ENCODE measurements at regions not wholly inside any gene's neighbourhood (a gene's known extent, or its start where the extent isn't known, plus 50 kb on each side); places are given as distances from the start of the nearest gene placed in this dataset.
A peak's percentile ranks its signal among the peaks of the same experiment; 100 is the strongest.

GRCh38 chr2:225893151-225893550 lies 493.6 kb downstream of the NYAP2 start:
- Histone ChIP-seq H3K9ac (no peak overlapping the region), H3K79me2 (ENCODE audit: insufficient read depth) (no peaks in the 10 kb centered on the region), H3K36me3 (ENCODE audit: low read depth) (no peaks in the 10 kb centered on the region), H3K4me1 (ENCODE audit: insufficient read depth) (peaks cover 22% of the 10 kb centered on the region), H3K4me2 (ENCODE audit: unreplicated experiment) (no peak overlapping the region), H3K9me3 (ENCODE audit: low read depth) (no peaks in the 10 kb centered on the region), H4K20me1 (ENCODE audit: insufficient read depth) (no peaks in the 10 kb centered on the region), H3K27ac (no peak overlapping the region), H3K4me3 (no peak overlapping the region), H3K27me3 (replicated peaks; ENCODE audit: insufficient read depth) (no peaks in the 10 kb centered on the region), H3K9me2 (ENCODE audit: insufficient read depth) (no peaks in the 10 kb centered on the region), H2AFZ (no peak overlapping the region), H3F3A (ENCODE audit: insufficient read depth) (peaks cover 14% of the 10 kb centered on the region)
- no peak for TF ChIP-seq EZH2phosphoT487 (IDR thresholded peaks at IDR 0.05; ENCODE audit: insufficient read depth, low read depth)
- TF ChIP-seq EZH2 (IDR thresholded peaks at IDR 0.05; ENCODE audit: insufficient read depth, poor library complexity, severe bottlenecking), result no peak
- in situ Hi-C loops (cut with MboI), result loop anchor here (25.0 kb wide), 1 partner anchor 1094 kb away; no protein-coding TSS in a partner anchor
- DNase-seq, result no peak

- in situ Hi-C loops (cut with MboI), result loop anchor here (25.0 kb wide), 1 partner anchor 1096 kb away; no protein-coding TSS in a partner anchor
- WGBS, 2 experiments (ENCODE audit: low coverage in 1 of 2, low lambda C conversion rate in 2 of 2, missing lambda C conversion rate in 2 of 2), result 69 to 72% methylated on average over 1 of the region's 1 CpG
- H3K4me3 ChIP-seq, result no peak overlapping the region
Observed at GRCh38 chr2:225891771-225892170, 492.3 kb downstream of the NYAP2 start.

GRCh38 chr2:225891013-225891412 lies 491.5 kb downstream of the NYAP2 start:
- TF ChIP-seq EZH2phosphoT487 (IDR thresholded peaks at IDR 0.05; ENCODE audit: insufficient read depth, low read depth), result no peak
- no peak for TF ChIP-seq EZH2 (IDR thresholded peaks at IDR 0.05; ENCODE audit: insufficient read depth, poor library complexity, severe bottlenecking)
- 98% methylated on average over 2 of the region's 2 CpGs for WGBS, 2 experiments (ENCODE audit: low coverage in 1 of 2, low lambda C conversion rate in 2 of 2, missing lambda C conversion rate in 2 of 2)
- Histone ChIP-seq H3K9me2 (ENCODE audit: insufficient read depth) (no peaks in the 10 kb centered on the region), H3K36me3 (ENCODE audit: low read depth) (no peaks in the 10 kb centered on the region), H3K4me2 (ENCODE audit: unreplicated experiment) (no peak overlapping the region), H3K4me1 (ENCODE audit: insufficient read depth) (peaks cover 22% of the 10 kb centered on the region), H3K27ac (no peak overlapping the region), H3K4me3 (no peak overlapping the region), H3F3A (ENCODE audit: insufficient read depth) (peaks cover 14% of the 10 kb centered on the region), H3K79me2 (ENCODE audit: insufficient read depth) (no peaks in the 10 kb centered on the region), H2AFZ (no peak overlapping the region), H4K20me1 (ENCODE audit: insufficient read depth) (no peaks in the 10 kb centered on the region), H3K27me3 (replicated peaks; ENCODE audit: insufficient read depth) (no peaks in the 10 kb centered on the region), H3K9ac (no peak overlapping the region), H3K9me3 (ENCODE audit: low read depth) (no peaks in the 10 kb centered on the region)
- no peak for DNase-seq
- in situ Hi-C loops (cut with MboI), result loop anchor here (25.0 kb wide), 1 partner anchor 1096 kb away; no protein-coding TSS in a partner anchor

More at GRCh38 chr2:225891771-225892170, 492.3 kb downstream of the NYAP2 start:
- Histone ChIP-seq H3K9me3 (ENCODE audit: low read depth) (no peaks in the 10 kb centered on the region), H4K20me1 (ENCODE audit: insufficient read depth) (no peaks in the 10 kb centered on the region), H2AFZ (no peak overlapping the region), H3K27me3 (replicated peaks; ENCODE audit: insufficient read depth) (no peaks in the 10 kb centered on the region), H3K9me2 (ENCODE audit: insufficient read depth) (no peaks in the 10 kb centered on the region), H3K9ac (no peak overlapping the region), H3F3A (ENCODE audit: insufficient read depth) (peaks cover 14% of the 10 kb centered on the region), H3K27ac (no peak overlapping the region), H3K4me2 (ENCODE audit: unreplicated experiment) (no peak overlapping the region), H3K4me1 (ENCODE audit: insufficient read depth) (peaks cover 22% of the 10 kb centered on the region), H3K36me3 (ENCODE audit: low read depth) (no peaks in the 10 kb centered on the region), H3K79me2 (ENCODE audit: insufficient read depth) (no peaks in the 10 kb centered on the region)
- TF ChIP-seq EZH2phosphoT487 (IDR thresholded peaks at IDR 0.05; ENCODE audit: insufficient read depth, low read depth), result no peak
- TF ChIP-seq EZH2 (IDR thresholded peaks at IDR 0.05; ENCODE audit: insufficient read depth, poor library complexity, severe bottlenecking), result no peak
- no peak for DNase-seq

- Histone ChIP-seq H3K9me2 (ENCODE audit: insufficient read depth) (no peaks in the 10 kb centered on the region), H3K27ac (peak overlapping the region; percentile 29), H3K9ac (no peak overlapping the region), H3K36me3 (ENCODE audit: low read depth) (no peaks in the 10 kb centered on the region), H3K9me3 (ENCODE audit: low read depth) (no peaks in the 10 kb centered on the region), H3K27me3 (replicated peaks; ENCODE audit: insufficient read depth) (no peaks in the 10 kb centered on the region), H3K4me3 (no peak overlapping the region), H3K4me1 (ENCODE audit: insufficient read depth) (peaks cover 15% of the 10 kb centered on the region), H3K4me2 (ENCODE audit: unreplicated experiment) (peak overlapping the region; percentile 2), H3F3A (ENCODE audit: insufficient read depth) (peaks cover 14% of the 10 kb centered on the region), H2AFZ (peak overlapping the region; percentile 37; the same call in 1 of the 2 replicates), H4K20me1 (ENCODE audit: insufficient read depth) (no peaks in the 10 kb centered on the region), H3K79me2 (ENCODE audit: insufficient read depth) (no peaks in the 10 kb centered on the region)
- 0% methylated on average over 1 of the region's 1 CpG for WGBS, 2 experiments (ENCODE audit: low coverage in 1 of 2, low lambda C conversion rate in 2 of 2, missing lambda C conversion rate in 2 of 2)
- TF ChIP-seq EZH2phosphoT487 (IDR thresholded peaks at IDR 0.05; ENCODE audit: insufficient read depth, low read depth), result no peak
- no peak for TF ChIP-seq EZH2 (IDR thresholded peaks at IDR 0.05; ENCODE audit: insufficient read depth, poor library complexity, severe bottlenecking)
- peak; percentile 86 for DNase-seq
- in situ Hi-C loops (cut with MboI), result loop anchor here (5.0 to 25.0 kb wide), 2 partner anchors 908 to 1098 kb away; partner anchors contain the start of gene IRS1
Observed at GRCh38 chr2:225889452-225889851, 489.9 kb downstream of the NYAP2 start.

GRCh38 chr2:225867071-225867470 lies 467.6 kb downstream of the NYAP2 start:
- no peak overlapping the region for H3K4me2 ChIP-seq (ENCODE audit: unreplicated experiment)
- TF ChIP-seq EZH2 (IDR thresholded peaks at IDR 0.05; ENCODE audit: insufficient read depth, poor library complexity, severe bottlenecking) (no peak), EZH2phosphoT487 (IDR thresholded peaks at IDR 0.05; ENCODE audit: insufficient read depth, low read depth) (no peak)
- DNase-seq, result no peak
- H3F3A ChIP-seq (ENCODE audit: insufficient read depth), result no peaks in the 10 kb centered on the region
- H4K20me1 ChIP-seq (ENCODE audit: insufficient read depth), result no peaks in the 10 kb centered on the region
- H3K9me2 ChIP-seq (ENCODE audit: insufficient read depth), result no peaks in the 10 kb centered on the region
- no peak overlapping the region for H3K27ac ChIP-seq
- no peaks in the 10 kb centered on the region for H3K79me2 ChIP-seq (ENCODE audit: insufficient read depth)
- no peak overlapping the region for H3K9ac ChIP-seq
- H3K36me3 ChIP-seq (ENCODE audit: low read depth), result no peaks in the 10 kb centered on the region
- no peaks in the 10 kb centered on the region for H3K9me3 ChIP-seq (ENCODE audit: low read depth)
- in situ Hi-C loops (cut with MboI), result no loop called here
- H2AFZ ChIP-seq, result no peak overlapping the region
- 71 to 73% methylated on average over 5 of the region's 5 CpGs for WGBS, 2 experiments (ENCODE audit: low coverage in 1 of 2, low lambda C conversion rate in 2 of 2, missing lambda C conversion rate in 2 of 2)
- no peak overlapping the region for H3K4me3 ChIP-seq
- H3K4me1 ChIP-seq (ENCODE audit: insufficient read depth), result no peaks in the 10 kb centered on the region
- H3K27me3 ChIP-seq (replicated peaks; ENCODE audit: insufficient read depth), result no peaks in the 10 kb centered on the region

All from GM23248 (cell line).